ENCODE measurements at regions not wholly inside any gene's neighbourhood (a gene's known extent, or its start where the extent isn't known, plus 50 kb on each side); places are given as distances from the start of the nearest gene placed in this dataset.

- TF ChIP-seq EZH2 (IDR thresholded peaks at IDR 0.05; ENCODE audit: low read length, unreplicated experiment) = no peak
- TF ChIP-seq, protein P1, sequence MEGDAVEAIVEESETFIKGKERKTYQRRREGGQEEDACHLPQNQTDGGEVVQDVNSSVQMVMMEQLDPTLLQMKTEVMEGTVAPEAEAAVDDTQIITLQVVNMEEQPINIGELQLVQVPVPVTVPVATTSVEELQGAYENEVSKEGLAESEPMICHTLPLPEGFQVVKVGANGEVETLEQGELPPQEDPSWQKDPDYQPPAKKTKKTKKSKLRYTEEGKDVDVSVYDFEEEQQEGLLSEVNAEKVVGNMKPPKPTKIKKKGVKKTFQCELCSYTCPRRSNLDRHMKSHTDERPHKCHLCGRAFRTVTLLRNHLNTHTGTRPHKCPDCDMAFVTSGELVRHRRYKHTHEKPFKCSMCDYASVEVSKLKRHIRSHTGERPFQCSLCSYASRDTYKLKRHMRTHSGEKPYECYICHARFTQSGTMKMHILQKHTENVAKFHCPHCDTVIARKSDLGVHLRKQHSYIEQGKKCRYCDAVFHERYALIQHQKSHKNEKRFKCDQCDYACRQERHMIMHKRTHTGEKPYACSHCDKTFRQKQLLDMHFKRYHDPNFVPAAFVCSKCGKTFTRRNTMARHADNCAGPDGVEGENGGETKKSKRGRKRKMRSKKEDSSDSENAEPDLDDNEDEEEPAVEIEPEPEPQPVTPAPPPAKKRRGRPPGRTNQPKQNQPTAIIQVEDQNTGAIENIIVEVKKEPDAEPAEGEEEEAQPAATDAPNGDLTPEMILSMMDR (conservative IDR thresholded peaks at IDR 0.05; ENCODE audit: low read depth, low read length) = no peak
- TF ChIP-seq EZH2phosphoT487 (IDR thresholded peaks at IDR 0.05; ENCODE audit: borderline replicate concordance, low read length) = no peak
Measured at GRCh38 chr4:31844350-31844749, 1124.2 kb downstream of the PCDH7 start.
